Breast epithelium (tissue), 3 donors: ENCODE measurements at regions not wholly inside any gene's neighbourhood (a gene's known extent, or its start where the extent isn't known, plus 50 kb on each side); places are given as distances from the start of the nearest gene placed in this dataset.

Source experiments
- POLR2A ChIP-seq: fragments of 450-650 bp; IDR thresholded peaks from one replicate; pipeline ENCODE4 v1.6.1; 2016; ENCODE audit warnings: antibody characterized with exemption, mild to moderate bottlenecking, moderate library complexity
- TF ChIP-seq, protein P1 (sequence below), 3 donors: fragments of 450-650 bp; IDR thresholded peaks; one replicate each; pipeline ENCODE4 v1.5.1; 2016 to 2017; ENCODE audit warnings: antibody characterized with exemption in 3 of 3, mild to moderate bottlenecking in 3 of 3, moderate library complexity in 3 of 3

DNA sequence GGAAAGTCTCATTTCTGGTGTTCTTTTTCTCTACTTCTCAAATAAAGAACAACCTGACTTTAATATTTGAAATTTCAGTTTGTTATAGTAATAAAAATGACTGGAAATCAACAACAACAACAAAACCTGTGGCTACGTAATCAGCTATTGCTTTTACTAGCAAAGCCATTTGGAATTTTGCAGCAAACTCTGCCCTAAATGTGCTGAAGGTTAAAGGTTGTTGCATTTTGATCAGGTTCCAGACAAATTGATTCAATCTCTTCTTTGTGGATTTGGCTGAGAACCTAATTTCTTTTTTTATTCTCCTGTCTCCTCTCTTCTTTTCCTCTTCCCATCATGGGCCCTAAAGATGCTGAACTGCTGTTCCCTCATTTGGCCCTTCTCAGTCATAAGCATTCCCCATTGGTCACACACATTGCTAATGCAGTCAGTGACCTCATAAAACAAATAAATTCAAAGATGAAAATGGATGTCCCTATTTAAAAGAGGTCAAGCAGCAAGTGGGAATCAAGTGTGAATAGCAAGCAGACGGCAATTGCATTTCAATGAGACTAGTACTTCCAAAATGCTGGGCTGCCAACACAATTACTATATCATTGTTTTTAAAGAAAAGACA lies 795.1 kb upstream of the CDH8 start:
- TF ChIP-seq, protein P1, sequence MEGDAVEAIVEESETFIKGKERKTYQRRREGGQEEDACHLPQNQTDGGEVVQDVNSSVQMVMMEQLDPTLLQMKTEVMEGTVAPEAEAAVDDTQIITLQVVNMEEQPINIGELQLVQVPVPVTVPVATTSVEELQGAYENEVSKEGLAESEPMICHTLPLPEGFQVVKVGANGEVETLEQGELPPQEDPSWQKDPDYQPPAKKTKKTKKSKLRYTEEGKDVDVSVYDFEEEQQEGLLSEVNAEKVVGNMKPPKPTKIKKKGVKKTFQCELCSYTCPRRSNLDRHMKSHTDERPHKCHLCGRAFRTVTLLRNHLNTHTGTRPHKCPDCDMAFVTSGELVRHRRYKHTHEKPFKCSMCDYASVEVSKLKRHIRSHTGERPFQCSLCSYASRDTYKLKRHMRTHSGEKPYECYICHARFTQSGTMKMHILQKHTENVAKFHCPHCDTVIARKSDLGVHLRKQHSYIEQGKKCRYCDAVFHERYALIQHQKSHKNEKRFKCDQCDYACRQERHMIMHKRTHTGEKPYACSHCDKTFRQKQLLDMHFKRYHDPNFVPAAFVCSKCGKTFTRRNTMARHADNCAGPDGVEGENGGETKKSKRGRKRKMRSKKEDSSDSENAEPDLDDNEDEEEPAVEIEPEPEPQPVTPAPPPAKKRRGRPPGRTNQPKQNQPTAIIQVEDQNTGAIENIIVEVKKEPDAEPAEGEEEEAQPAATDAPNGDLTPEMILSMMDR (IDR thresholded peaks at IDR 0.05) = no peak
- no peak for TF ChIP-seq POLR2A
